ENCODE measurements at regions not wholly inside any gene's neighbourhood (a gene's known extent, or its start where the extent isn't known, plus 50 kb on each side); places are given as distances from the start of the nearest gene placed in this dataset.

DNA sequence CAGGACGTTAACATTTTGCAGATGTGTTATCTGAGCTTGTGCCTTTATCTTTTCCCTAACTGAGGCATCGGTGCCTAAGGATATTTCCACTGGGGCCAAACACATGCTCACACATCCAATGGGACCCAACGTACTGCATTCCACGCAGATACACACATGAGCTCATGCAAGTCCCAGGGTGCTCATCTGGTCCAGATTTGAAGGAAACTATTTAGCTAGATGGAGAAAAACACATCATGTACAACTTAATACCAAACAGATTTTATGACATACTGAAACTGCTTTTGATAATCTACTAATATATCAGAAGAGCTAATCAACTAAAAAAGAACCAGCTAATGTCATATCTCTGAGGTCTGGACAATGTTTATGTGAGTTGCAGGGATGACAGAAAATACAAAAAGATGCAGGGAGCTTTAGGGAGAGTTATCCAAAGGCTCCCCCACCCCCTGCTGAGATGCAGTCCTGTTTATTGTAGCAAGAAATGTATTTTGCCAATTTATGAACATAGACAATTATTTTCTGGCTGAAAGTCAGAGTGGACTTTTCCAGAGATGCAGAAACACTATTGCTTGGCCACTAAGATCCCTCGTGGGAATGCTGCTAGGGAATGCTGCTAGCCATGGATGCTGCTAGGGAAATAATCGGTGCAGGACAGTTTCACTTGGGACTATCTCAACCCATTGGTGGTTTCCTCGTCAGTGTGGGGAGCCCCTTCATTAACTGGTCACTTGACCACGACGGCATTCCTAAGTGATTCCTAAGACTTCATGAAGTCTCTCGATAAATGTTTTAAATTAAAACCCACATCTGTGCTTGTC, 172.8 kb downstream of the SMIM20 start:
- TF ChIP-seq, protein P1, sequence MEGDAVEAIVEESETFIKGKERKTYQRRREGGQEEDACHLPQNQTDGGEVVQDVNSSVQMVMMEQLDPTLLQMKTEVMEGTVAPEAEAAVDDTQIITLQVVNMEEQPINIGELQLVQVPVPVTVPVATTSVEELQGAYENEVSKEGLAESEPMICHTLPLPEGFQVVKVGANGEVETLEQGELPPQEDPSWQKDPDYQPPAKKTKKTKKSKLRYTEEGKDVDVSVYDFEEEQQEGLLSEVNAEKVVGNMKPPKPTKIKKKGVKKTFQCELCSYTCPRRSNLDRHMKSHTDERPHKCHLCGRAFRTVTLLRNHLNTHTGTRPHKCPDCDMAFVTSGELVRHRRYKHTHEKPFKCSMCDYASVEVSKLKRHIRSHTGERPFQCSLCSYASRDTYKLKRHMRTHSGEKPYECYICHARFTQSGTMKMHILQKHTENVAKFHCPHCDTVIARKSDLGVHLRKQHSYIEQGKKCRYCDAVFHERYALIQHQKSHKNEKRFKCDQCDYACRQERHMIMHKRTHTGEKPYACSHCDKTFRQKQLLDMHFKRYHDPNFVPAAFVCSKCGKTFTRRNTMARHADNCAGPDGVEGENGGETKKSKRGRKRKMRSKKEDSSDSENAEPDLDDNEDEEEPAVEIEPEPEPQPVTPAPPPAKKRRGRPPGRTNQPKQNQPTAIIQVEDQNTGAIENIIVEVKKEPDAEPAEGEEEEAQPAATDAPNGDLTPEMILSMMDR (IDR thresholded peaks at IDR 0.05) = no peak
- TF ChIP-seq POLR2AphosphoS5 (IDR thresholded peaks at IDR 0.05; ENCODE audit: low read depth, low read length) = no peak

Measured in Panc1 (cell line).